Gastroesophageal sphincter (tissue), 4 donors: ENCODE measurements at regions not wholly inside any gene's neighbourhood (a gene's known extent, or its start where the extent isn't known, plus 50 kb on each side); places are given as distances from the start of the nearest gene placed in this dataset.

Experiments
- ATAC-seq: fragments of 150-250 bp; one replicate; pipeline ENCODE4 v1.9.1; 2016; ENCODE audit warnings: mild to moderate bottlenecking, moderate library complexity
- H3K27ac ChIP-seq, 4 donors: fragments of 200-600 bp; sonication (generic) in 3 of 4; 1 replicate in 3 of 4; 2 replicates in 1 of 4; pipeline ENCODE4 v1.5.1; 2016 to 2019
- H3K27me3 ChIP-seq: fragments of 200-600 bp; sonication (generic); one replicate; pipeline ENCODE4 v1.5.1; 2019
- H3K36me3 ChIP-seq, 2 donors: fragments of 200-600 bp; sonication (generic); one replicate each; pipeline ENCODE4 v1.5.1; 2019; ENCODE audit warnings: control low read depth in 1 of 2
- H3K4me1 ChIP-seq, 3 donors: fragments of 200-600 bp; sonication (generic); 1 replicate in 2 of 3; 2 replicates in 1 of 3; pipeline ENCODE4 v1.5.1; 2016 to 2019; ENCODE audit warnings: control low read depth in 2 of 3
- H3K4me3 ChIP-seq, 2 donors: fragments of 200-600 bp; sonication (generic); one replicate each; pipeline ENCODE4 v1.5.1; 2019; ENCODE audit warnings: mild to moderate bottlenecking in 1 of 2, moderate library complexity in 1 of 2
- H3K9me3 ChIP-seq, 3 donors: fragments of 200-600 bp; sonication (generic); one replicate each; pipeline ENCODE4 v1.5.1; 2017 to 2019; ENCODE audit warnings: control low read depth in 2 of 3
- CTCF ChIP-seq, 4 experiments: fragments of 200-600 bp in 2 of 4; fragments of 450-650 bp in 2 of 4; sonication (generic) in 1 of 4; IDR thresholded peaks; one replicate each; pipeline ENCODE4 v1.5.1; 2017 to 2019; ENCODE audit warnings: antibody characterized with exemption in 4 of 4, mild to moderate bottlenecking in 2 of 4, moderate library complexity in 2 of 4
- EP300 ChIP-seq: sonication (generic); formaldehyde crosslinking; IDR thresholded peaks from one replicate; pipeline ENCODE4 v1.6.1; 2017; ENCODE audit warnings: antibody characterized with exemption, mild to moderate bottlenecking
- POLR2A ChIP-seq, 2 donors: fragments of 450-650 bp; IDR thresholded peaks; one replicate each; pipeline ENCODE4 v1.6.1; 2017; ENCODE audit warnings: antibody characterized with exemption in 2 of 2, mild to moderate bottlenecking in 2 of 2, moderate library complexity in 1 of 2
- POLR2AphosphoS5 ChIP-seq: sonication (generic); formaldehyde crosslinking; IDR thresholded peaks from one replicate; pipeline ENCODE4 v1.6.1; 2017; ENCODE audit warnings: antibody characterized with exemption
- WGBS, 2 donors: methylation state at CpG; one replicate each; pipeline ENCODE4 v1.1.5; 2018; ENCODE audit warnings: low coverage in 1 of 2; 5-methylcytosine and 5-hydroxymethylcytosine counted together

- ATAC-seq: no peak
- Histone ChIP-seq H3K27me3 (no peaks in the 10 kb centered on the region), H3K4me3 (no peak overlapping the region), H3K36me3 (no peaks in the 10 kb centered on the region), H3K9me3 (no peaks in the 10 kb centered on the region), H3K4me1 (peaks cover 0 to 7% (median 6%) of the 10 kb centered on the region in 3 donors), H3K27ac (no peak overlapping the region)
- TF ChIP-seq POLR2A (IDR thresholded peaks at IDR 0.05) (no peak), POLR2AphosphoS5 (no peak), CTCF (IDR thresholded peaks at IDR 0.05) (no peak)
- WGBS, 2 donors: 100% methylated on average over 2 to 3 of the region's 8 CpGs
Observed at GRCh38 chr2:216920143-216920876, 60.4 kb upstream of the TNP1 start.

- no peak overlapping the region for H3K4me3 ChIP-seq
- peak; percentile 8 for TF ChIP-seq POLR2AphosphoS5
- no peak for TF ChIP-seq EP300
- H3K9me3 ChIP-seq: no peaks in the 10 kb centered on the region
- WGBS, 2 donors: 65 to 70% methylated on average over 6 of the region's 6 CpGs
- H3K36me3 ChIP-seq: no peaks in the 10 kb centered on the region
- no peaks in the 10 kb centered on the region for H3K27me3 ChIP-seq
- peaks cover 0 to 7% (median 6%) of the 10 kb centered on the region in 3 donors for H3K4me1 ChIP-seq
- H3K27ac ChIP-seq: no peak overlapping the region
- ATAC-seq: peak; percentile 21
Observed at GRCh38 chr2:216918088-216918680, 58.3 kb upstream of the TNP1 start.

- H3K4me3 ChIP-seq: no peak overlapping the region
- no peak overlapping the region for H3K27ac ChIP-seq
- H3K9me3 ChIP-seq: no peaks in the 10 kb centered on the region
- 91 to 100% methylated on average over 1 to 2 of the region's 3 CpGs for WGBS, 2 donors
- TF ChIP-seq POLR2A (IDR thresholded peaks at IDR 0.05): no peak
- ATAC-seq: no peak
- no peaks in the 10 kb centered on the region for H3K27me3 ChIP-seq
- H3K36me3 ChIP-seq: no peaks in the 10 kb centered on the region
- H3K4me1 ChIP-seq: peaks cover 0 to 7% (median 6%) of the 10 kb centered on the region in 3 donors
Observed at GRCh38 chr2:216916956-216917650, 57.2 kb upstream of the TNP1 start.

- ATAC-seq: peak; percentile 29
- 68 to 77% methylated on average over 2 to 11 of the region's 12 CpGs for WGBS, 2 donors
- Histone ChIP-seq H3K36me3 (no peaks in the 10 kb centered on the region), H3K4me1 (peaks cover 0 to 7% (median 6%) of the 10 kb centered on the region in 3 donors), H3K27me3 (no peaks in the 10 kb centered on the region), H3K9me3 (no peaks in the 10 kb centered on the region), H3K4me3 (no peak overlapping the region), H3K27ac (peak overlapping the region in 3 of 4 donors; percentile 24 to 57 (median 54))
- no peak for TF ChIP-seq EP300
- no peak for TF ChIP-seq CTCF (IDR thresholded peaks at IDR 0.05)
- TF ChIP-seq POLR2AphosphoS5: no peak
- no peak for TF ChIP-seq POLR2A (IDR thresholded peaks at IDR 0.05)
Observed at GRCh38 chr2:216915557-216916150, 55.8 kb upstream of the TNP1 start.

GRCh38 chr2:216914491-216914890 lies 54.6 kb upstream of the TNP1 start:
- no peak overlapping the region for H3K27ac ChIP-seq
- no peaks in the 10 kb centered on the region for H3K36me3 ChIP-seq
- TF ChIP-seq CTCF (IDR thresholded peaks at IDR 0.05) (no peak), POLR2A (IDR thresholded peaks at IDR 0.05) (no peak), EP300 (no peak), POLR2AphosphoS5 (no peak)
- H3K9me3 ChIP-seq: no peaks in the 10 kb centered on the region
- no peak overlapping the region for H3K4me3 ChIP-seq
- H3K4me1 ChIP-seq: peaks cover 0 to 7% (median 6%) of the 10 kb centered on the region in 3 donors
- ATAC-seq: no peak
- 80 to 83% methylated on average over 1 of the region's 3 CpGs for WGBS, 2 donors
- H3K27me3 ChIP-seq: no peaks in the 10 kb centered on the region
